H9 (cell line): ENCODE measurements at regions not wholly inside any gene's neighbourhood (a gene's known extent, or its start where the extent isn't known, plus 50 kb on each side); places are given as distances from the start of the nearest gene placed in this dataset.

Experiments used
- DNase-seq: peaks from one replicate; pipeline ENCODE4 v3.0.0-alpha.2; 2017
- H2AFZ ChIP-seq: one replicate; pipeline ENCODE4 v1.6.1; 2013; ENCODE audit warnings: mild to moderate bottlenecking, low read length, control low read depth, moderate library complexity
- H2AK5ac ChIP-seq: 2 replicates; pipeline ENCODE4 v1.6.1; 2013; ENCODE audit warnings: low read length, control low read depth, mixed read lengths; ENCODE audit not compliant: insufficient read length
- H2BK120ac ChIP-seq: one replicate; pipeline ENCODE4 v1.6.1; 2013; ENCODE audit warnings: low read depth, mild to moderate bottlenecking, low read length, control low read depth, inconsistent platforms; ENCODE audit not compliant: poor library complexity, severe bottlenecking
- H2BK12ac ChIP-seq: 2 replicates; pipeline ENCODE4 v1.6.1; 2013; ENCODE audit warnings: low read length, control low read depth, mixed read lengths, low read depth; ENCODE audit not compliant: insufficient read length
- H2BK15ac ChIP-seq: 2 replicates; pipeline ENCODE4 v1.6.1; 2013; ENCODE audit warnings: low read depth, low read length, control low read depth
- H2BK20ac ChIP-seq: one replicate; pipeline ENCODE4 v1.6.1; 2013; ENCODE audit warnings: low read depth, mild to moderate bottlenecking, low read length, control low read depth, inconsistent platforms; ENCODE audit not compliant: poor library complexity, severe bottlenecking
- H2BK5ac ChIP-seq: 2 replicates; pipeline ENCODE4 v1.6.1; 2013; ENCODE audit warnings: low read length, control low read depth, mixed read lengths; ENCODE audit not compliant: insufficient read length
- H3K14ac ChIP-seq: 2 replicates; pipeline ENCODE4 v1.6.1; 2013; ENCODE audit warnings: low read length, control low read depth; ENCODE audit not compliant: insufficient read depth
- H3K18ac ChIP-seq: 2 replicates; pipeline ENCODE4 v1.6.1; 2013; ENCODE audit warnings: low read depth, mild to moderate bottlenecking, mixed read lengths, low read length, control low read depth; ENCODE audit not compliant: insufficient read length
- H3K23ac ChIP-seq: 2 replicates; pipeline ENCODE4 v1.6.1; 2013; ENCODE audit warnings: low read length, control low read depth, mixed read lengths, low read depth; ENCODE audit not compliant: insufficient read length
- H3K23me2 ChIP-seq: 2 replicates; pipeline ENCODE4 v1.6.1; 2013; ENCODE audit warnings: low read depth, mild to moderate bottlenecking, mixed read lengths, low read length, control low read depth; ENCODE audit not compliant: insufficient read length, poor library complexity, severe bottlenecking
- H3K27ac ChIP-seq: 2 replicates; pipeline ENCODE4 v1.5.1; 2013; ENCODE audit warnings: low read length, control low read depth, mixed read lengths, low read depth; ENCODE audit not compliant: insufficient read length
- H3K27me3 ChIP-seq: 2 replicates; pipeline ENCODE4 v1.6.1; 2013; ENCODE audit warnings: low read length, control low read depth, inconsistent platforms; ENCODE audit not compliant: insufficient read depth
- H3K4ac ChIP-seq: 2 replicates; pipeline ENCODE4 v1.6.1; 2013; ENCODE audit warnings: low read depth, mild to moderate bottlenecking, control low read depth, inconsistent platforms, low read length, moderate library complexity
- H3K4me1 ChIP-seq: 2 replicates; pipeline ENCODE4 v1.6.1; 2013; ENCODE audit warnings: low read length, control low read depth, inconsistent platforms; ENCODE audit not compliant: insufficient read depth
- H3K4me2 ChIP-seq: 2 replicates; pipeline ENCODE4 v1.6.1; 2013; ENCODE audit warnings: low read length, control low read depth, mixed read lengths; ENCODE audit not compliant: insufficient read length, insufficient read depth
- H3K56ac ChIP-seq: 2 replicates; pipeline ENCODE4 v1.6.1; 2013; ENCODE audit warnings: low read depth, mild to moderate bottlenecking, mixed read lengths, low read length, control low read depth; ENCODE audit not compliant: insufficient read length
- H3K79me1 ChIP-seq: 2 replicates; pipeline ENCODE4 v1.6.1; 2013; ENCODE audit warnings: low read depth, mild to moderate bottlenecking, moderate library complexity, low read length, control low read depth, inconsistent platforms; ENCODE audit not compliant: insufficient read depth, poor library complexity, severe bottlenecking
- H3K79me2 ChIP-seq: 2 replicates; pipeline ENCODE4 v1.6.1; 2013; ENCODE audit warnings: low read length, control low read depth, inconsistent platforms; ENCODE audit not compliant: insufficient read depth
- H3K9ac ChIP-seq: 2 replicates; pipeline ENCODE4 v1.6.1; 2013; ENCODE audit warnings: low read length, control low read depth, mixed read lengths; ENCODE audit not compliant: insufficient read length; ENCODE audit errors: extremely low read depth
- H3K9me3 ChIP-seq: one replicate; pipeline ENCODE4 v1.6.1; 2013; ENCODE audit warnings: low read depth, low read length, inconsistent platforms; ENCODE audit not compliant: control insufficient read depth
- H3T11ph ChIP-seq: one replicate; pipeline ENCODE4 v1.6.1; 2013; ENCODE audit warnings: mild to moderate bottlenecking, low read length, control low read depth, inconsistent platforms
- H4K20me1 ChIP-seq: one replicate; pipeline ENCODE4 v1.6.1; 2013; ENCODE audit not compliant: control insufficient read depth, insufficient read length, insufficient read depth
- H4K5ac ChIP-seq: 2 replicates; pipeline ENCODE4 v1.6.1; 2013; ENCODE audit warnings: low read depth, mild to moderate bottlenecking, mixed read lengths, low read length, control low read depth; ENCODE audit not compliant: insufficient read length
- H4K8ac ChIP-seq: replicated peaks from 2 replicates; pipeline ENCODE4 v1.6.1; 2013; ENCODE audit warnings: low read length, control low read depth, mixed read lengths, low read depth; ENCODE audit not compliant: insufficient read length
- H4K91ac ChIP-seq: 2 replicates; pipeline ENCODE4 v1.6.1; 2013; ENCODE audit warnings: low read depth, mild to moderate bottlenecking, moderate library complexity, mixed read lengths, low read length, control low read depth; ENCODE audit not compliant: insufficient read length
- H3K27ac Mint-ChIP-seq, 3 experiments: 2 replicates in 2 of 3; 3 replicates in 1 of 3; pipeline ENCODE4 v1.8.0; 2020 to 2021; ENCODE audit warnings: mixed read lengths in 3 of 3, mild to moderate bottlenecking in 1 of 3, moderate library complexity in 1 of 3
- H3K27me3 Mint-ChIP-seq: 2 replicates; pipeline ENCODE4 v1.8.0; 2021; ENCODE audit warnings: low read depth, mild to moderate bottlenecking, moderate library complexity, mixed read lengths
- H3K36me3 Mint-ChIP-seq, 3 experiments: 2 replicates in 2 of 3; 3 replicates in 1 of 3; pipeline ENCODE4 v1.8.0; 2020 to 2021; ENCODE audit warnings: low read depth in 3 of 3, mixed read lengths in 3 of 3; ENCODE audit not compliant: insufficient read depth in 1 of 3
- H3K4me1 Mint-ChIP-seq, 2 experiments: 2 replicates each; pipeline ENCODE4 v1.8.0; 2020; ENCODE audit warnings: mixed read lengths in 2 of 2
- H3K4me3 Mint-ChIP-seq, 2 experiments: 2 replicates in 1 of 2; 3 replicates in 1 of 2; pipeline ENCODE4 v1.8.0; 2020 to 2021; ENCODE audit warnings: mild to moderate bottlenecking in 2 of 2, mixed read lengths in 2 of 2, moderate library complexity in 1 of 2
- H3K9me3 Mint-ChIP-seq, 2 experiments: 2 replicates in 1 of 2; 3 replicates in 1 of 2; pipeline ENCODE4 v1.8.0; 2020; ENCODE audit warnings: mild to moderate bottlenecking in 2 of 2, mixed read lengths in 2 of 2, moderate library complexity in 1 of 2
- WGBS: extraction: QIAGEN DNeasy Blood & Tissue Kit; methylation state at CpG from one replicate; pipeline ENCODE4 v1.1.7; 2013; ENCODE audit warnings: missing lambda C conversion rate, low lambda C conversion rate, mixed read lengths; ENCODE audit not compliant: insufficient read length; ENCODE audit errors: extremely low coverage; 5-methylcytosine and 5-hydroxymethylcytosine counted together
- TF ChIP-seq, protein P1 (sequence below): fragments of 200-600 bp; sonication (generic); conservative IDR thresholded peaks from 3 replicates; pipeline ENCODE4 v1.8.0; 2021; ENCODE audit warnings: antibody characterized with exemption, mild to moderate bottlenecking

DNA sequence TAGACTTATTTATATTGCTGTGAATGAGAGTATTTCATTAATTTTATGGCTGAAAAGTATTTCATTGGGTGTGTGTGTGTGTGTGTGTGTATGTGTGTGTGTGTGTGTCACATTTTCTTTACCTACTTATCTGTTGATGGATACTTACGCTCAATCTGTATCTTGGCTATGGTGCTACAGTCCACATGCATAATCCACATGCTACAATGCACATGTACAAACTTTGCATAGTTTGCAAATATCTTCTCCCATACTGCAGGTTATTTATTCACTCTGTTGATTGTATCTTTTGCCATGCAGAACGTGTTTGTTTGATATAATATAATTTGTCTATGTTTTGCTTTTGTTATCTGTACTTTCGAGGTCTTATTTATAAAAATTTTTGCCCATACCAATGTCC is 167.8 kb downstream of the RAB28 start:
- H2BK12ac ChIP-seq = no peak overlapping the region
- H3K23ac ChIP-seq = no peak overlapping the region
- H3K79me1 ChIP-seq = no peaks in the 10 kb centered on the region
- no peak overlapping the region for H4K5ac ChIP-seq
- Mint-ChIP-seq H3K27ac (no peak overlapping the region), H3K9me3 (peaks cover 0 to under 1% of the 10 kb centered on the region in 2 experiments; a peak in 3 of 5 replicates), H3K36me3 (peaks cover 0 to 4% (median 0%) of the 10 kb centered on the region in 3 experiments; a peak in 1 of 7 replicates), H3K4me3 (no peak overlapping the region), H3K4me1 (peaks cover 15 to 20% of the 10 kb centered on the region in 2 experiments), H3K27me3 (no peaks in the 10 kb centered on the region)
- no peak overlapping the region for H3K9ac ChIP-seq
- no peak overlapping the region for H2AFZ ChIP-seq
- no peak overlapping the region for H4K8ac ChIP-seq
- no peak overlapping the region for H3T11ph ChIP-seq
- no peak overlapping the region for H3K27ac ChIP-seq
- DNase-seq = no peak
- H3K79me2 ChIP-seq = no peaks in the 10 kb centered on the region
- H3K4me1 ChIP-seq = no peaks in the 10 kb centered on the region
- no peaks in the 10 kb centered on the region for H3K9me3 ChIP-seq
- no peaks in the 10 kb centered on the region for H3K23me2 ChIP-seq
- H3K56ac ChIP-seq = no peak overlapping the region
- no peak overlapping the region for H3K18ac ChIP-seq
- no peak overlapping the region for H3K4me2 ChIP-seq
- TF ChIP-seq, protein P1, sequence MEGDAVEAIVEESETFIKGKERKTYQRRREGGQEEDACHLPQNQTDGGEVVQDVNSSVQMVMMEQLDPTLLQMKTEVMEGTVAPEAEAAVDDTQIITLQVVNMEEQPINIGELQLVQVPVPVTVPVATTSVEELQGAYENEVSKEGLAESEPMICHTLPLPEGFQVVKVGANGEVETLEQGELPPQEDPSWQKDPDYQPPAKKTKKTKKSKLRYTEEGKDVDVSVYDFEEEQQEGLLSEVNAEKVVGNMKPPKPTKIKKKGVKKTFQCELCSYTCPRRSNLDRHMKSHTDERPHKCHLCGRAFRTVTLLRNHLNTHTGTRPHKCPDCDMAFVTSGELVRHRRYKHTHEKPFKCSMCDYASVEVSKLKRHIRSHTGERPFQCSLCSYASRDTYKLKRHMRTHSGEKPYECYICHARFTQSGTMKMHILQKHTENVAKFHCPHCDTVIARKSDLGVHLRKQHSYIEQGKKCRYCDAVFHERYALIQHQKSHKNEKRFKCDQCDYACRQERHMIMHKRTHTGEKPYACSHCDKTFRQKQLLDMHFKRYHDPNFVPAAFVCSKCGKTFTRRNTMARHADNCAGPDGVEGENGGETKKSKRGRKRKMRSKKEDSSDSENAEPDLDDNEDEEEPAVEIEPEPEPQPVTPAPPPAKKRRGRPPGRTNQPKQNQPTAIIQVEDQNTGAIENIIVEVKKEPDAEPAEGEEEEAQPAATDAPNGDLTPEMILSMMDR = no peak
- no peak overlapping the region for H3K14ac ChIP-seq
- no peaks in the 10 kb centered on the region for H3K27me3 ChIP-seq
- no peak overlapping the region for H2BK20ac ChIP-seq
- WGBS = no CpG with 5 or more reads among the region's 3 CpGs
- no peak overlapping the region for H3K4ac ChIP-seq
- no peak overlapping the region for H4K91ac ChIP-seq
- H2BK15ac ChIP-seq = no peak overlapping the region
- no peaks in the 10 kb centered on the region for H4K20me1 ChIP-seq
- no peak overlapping the region for H2BK120ac ChIP-seq
- H2BK5ac ChIP-seq = no peak overlapping the region
- H2AK5ac ChIP-seq = no peak overlapping the region
